GM10248 (cell line): ENCODE measurements at regions not wholly inside any gene's neighbourhood (a gene's known extent, or its start where the extent isn't known, plus 50 kb on each side); places are given as distances from the start of the nearest gene placed in this dataset.

Source experiments
- CTCF ChIA-PET: fragments of 300-600 bp; sonication (Branson Sonifier 250); formaldehyde crosslinking; extraction: SDS; loops from one replicate; lab custom pipeline; 2021; ENCODE audit warnings: antibody characterized with exemption; lab: Yijun Ruan, JAX
- POLR2A ChIA-PET: fragments of 350-650 bp; sonication (Branson Sonifier 250); formaldehyde crosslinking; extraction: SDS; loops from one replicate; lab custom pipeline; 2020; ENCODE audit warnings: antibody characterized with exemption; lab: Yijun Ruan, JAX
- DNase-seq: peaks from one replicate; pipeline ENCODE4 v3.0.0; 2012; ENCODE audit errors: extremely low spot score
- TF ChIP-seq, protein P1 (sequence below): IDR thresholded peaks from 2 replicates; pipeline ENCODE4 v1.5.1; 2012; ENCODE audit warnings: mild to moderate bottlenecking, low read depth; ENCODE audit errors: extremely low read depth, missing control alignments, control extremely low read depth

DNA sequence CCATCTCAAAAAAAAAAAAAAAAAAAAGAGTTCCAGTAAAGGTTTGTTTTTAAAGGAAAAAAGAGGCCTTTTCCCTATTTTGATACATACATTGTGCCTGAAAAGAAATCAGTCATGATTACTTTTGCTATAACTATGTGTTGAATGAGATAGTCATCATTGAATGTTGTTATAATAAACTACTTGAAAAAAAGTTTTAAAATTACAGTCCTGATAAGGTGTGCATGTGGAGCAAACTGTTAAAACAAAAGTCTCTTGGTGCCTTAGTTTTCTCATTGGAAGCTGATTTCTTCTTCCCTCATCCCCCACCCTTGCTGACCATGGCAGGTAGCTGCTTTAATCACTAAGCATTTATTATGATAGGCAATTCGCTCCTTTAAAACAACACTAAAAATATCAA is 172.3 kb upstream of the TBCA start:
- ChIA-PET POLR2A (no interaction called here), CTCF (interaction anchor here (1.7 to 2.8 kb wide), 2 partner anchors 9 to 10 kb away, joined by 5 to 13 read pairs; no protein-coding TSS in a partner anchor)
- DNase-seq, result no peak
- TF ChIP-seq, protein P1, sequence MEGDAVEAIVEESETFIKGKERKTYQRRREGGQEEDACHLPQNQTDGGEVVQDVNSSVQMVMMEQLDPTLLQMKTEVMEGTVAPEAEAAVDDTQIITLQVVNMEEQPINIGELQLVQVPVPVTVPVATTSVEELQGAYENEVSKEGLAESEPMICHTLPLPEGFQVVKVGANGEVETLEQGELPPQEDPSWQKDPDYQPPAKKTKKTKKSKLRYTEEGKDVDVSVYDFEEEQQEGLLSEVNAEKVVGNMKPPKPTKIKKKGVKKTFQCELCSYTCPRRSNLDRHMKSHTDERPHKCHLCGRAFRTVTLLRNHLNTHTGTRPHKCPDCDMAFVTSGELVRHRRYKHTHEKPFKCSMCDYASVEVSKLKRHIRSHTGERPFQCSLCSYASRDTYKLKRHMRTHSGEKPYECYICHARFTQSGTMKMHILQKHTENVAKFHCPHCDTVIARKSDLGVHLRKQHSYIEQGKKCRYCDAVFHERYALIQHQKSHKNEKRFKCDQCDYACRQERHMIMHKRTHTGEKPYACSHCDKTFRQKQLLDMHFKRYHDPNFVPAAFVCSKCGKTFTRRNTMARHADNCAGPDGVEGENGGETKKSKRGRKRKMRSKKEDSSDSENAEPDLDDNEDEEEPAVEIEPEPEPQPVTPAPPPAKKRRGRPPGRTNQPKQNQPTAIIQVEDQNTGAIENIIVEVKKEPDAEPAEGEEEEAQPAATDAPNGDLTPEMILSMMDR, result no peak

DNA sequence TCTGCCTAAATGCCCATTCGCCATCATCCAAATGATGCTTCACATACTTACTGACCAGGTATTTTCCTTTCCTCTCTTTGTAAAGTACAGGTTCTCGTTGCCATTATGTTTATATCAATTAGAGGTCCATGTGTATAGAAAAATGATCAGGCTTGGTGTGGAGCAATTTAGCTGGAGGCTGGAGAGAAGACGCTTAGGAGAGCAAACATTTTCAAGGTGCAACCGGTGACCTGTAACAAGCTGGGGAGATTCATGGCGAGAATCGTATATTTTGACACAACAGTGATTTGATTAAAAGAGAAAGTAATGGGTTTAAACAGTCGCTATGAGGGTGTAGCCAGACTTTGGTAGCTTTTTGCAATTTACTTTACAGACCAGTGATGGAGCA is 170.9 kb upstream of the TBCA start:
- TF ChIP-seq, protein P1, result no peak
- no peak for DNase-seq
- ChIA-PET POLR2A (no interaction called here), CTCF (interaction anchor here (1.8 kb wide), 1 partner anchor 11 kb away, joined by 4 read pairs; no protein-coding TSS in a partner anchor)

DNA sequence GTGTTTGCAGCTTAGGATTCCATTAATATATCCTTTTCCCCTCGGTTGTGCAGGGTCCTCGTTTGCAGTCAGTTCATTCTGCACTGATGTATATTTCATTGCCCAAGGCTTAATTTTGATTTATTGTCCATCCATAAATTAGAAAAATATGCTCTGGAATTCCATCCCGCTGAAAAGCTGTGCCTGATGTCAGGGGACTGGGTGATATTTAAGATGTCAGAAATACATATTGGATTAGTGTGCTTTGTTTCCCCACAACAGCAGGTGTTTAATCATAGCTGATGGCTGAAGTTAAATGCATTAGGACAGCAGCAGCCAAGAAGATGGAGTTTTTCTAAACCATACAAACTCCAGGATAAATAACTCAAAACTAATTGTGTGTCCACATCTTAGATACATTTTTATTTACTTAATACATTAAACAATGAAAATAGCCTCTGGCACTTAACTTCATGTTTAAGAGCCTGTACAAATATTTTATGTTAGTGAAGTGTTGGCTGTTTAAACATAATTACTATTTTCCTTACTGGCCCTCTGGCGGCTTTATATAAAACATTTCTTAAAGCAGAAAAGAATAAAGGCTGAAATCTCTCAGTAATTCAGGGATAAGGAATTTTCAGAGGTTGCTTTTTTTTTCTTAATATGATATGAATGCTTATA is 170.4 kb upstream of the TBCA start:
- POLR2A ChIA-PET, result no interaction called here
- TF ChIP-seq, protein P1, result no peak
- CTCF ChIA-PET, result interaction anchor here (1.8 kb wide), 1 partner anchor 10 kb away, joined by 4 read pairs; no protein-coding TSS in a partner anchor
- no peak for DNase-seq

DNA sequence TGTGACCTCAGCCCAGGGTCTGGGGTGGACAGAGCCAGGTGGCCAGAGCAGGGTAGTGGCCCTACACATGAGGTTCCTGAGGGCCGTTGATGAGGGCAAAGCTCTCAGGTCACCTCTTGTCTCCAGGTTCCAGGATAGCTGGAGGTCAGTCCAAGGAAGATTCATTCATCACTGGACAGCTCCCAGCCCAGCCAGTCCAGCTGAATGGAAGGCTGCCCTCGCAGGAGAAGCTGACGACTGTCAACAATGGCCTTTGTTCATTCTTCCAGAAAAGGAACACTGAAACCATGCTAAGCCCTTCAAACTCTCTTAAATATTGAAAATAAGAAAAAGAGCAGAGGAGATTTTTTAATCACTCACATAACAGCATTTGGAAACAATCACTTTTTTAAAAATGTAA is 169.7 kb upstream of the TBCA start:
- TF ChIP-seq, protein P1, result no peak
- CTCF ChIA-PET, result interaction anchor here (1.8 kb wide), 1 partner anchor 10 kb away, joined by 4 read pairs; no protein-coding TSS in a partner anchor
- POLR2A ChIA-PET, result no interaction called here
- DNase-seq, result no peak

DNA sequence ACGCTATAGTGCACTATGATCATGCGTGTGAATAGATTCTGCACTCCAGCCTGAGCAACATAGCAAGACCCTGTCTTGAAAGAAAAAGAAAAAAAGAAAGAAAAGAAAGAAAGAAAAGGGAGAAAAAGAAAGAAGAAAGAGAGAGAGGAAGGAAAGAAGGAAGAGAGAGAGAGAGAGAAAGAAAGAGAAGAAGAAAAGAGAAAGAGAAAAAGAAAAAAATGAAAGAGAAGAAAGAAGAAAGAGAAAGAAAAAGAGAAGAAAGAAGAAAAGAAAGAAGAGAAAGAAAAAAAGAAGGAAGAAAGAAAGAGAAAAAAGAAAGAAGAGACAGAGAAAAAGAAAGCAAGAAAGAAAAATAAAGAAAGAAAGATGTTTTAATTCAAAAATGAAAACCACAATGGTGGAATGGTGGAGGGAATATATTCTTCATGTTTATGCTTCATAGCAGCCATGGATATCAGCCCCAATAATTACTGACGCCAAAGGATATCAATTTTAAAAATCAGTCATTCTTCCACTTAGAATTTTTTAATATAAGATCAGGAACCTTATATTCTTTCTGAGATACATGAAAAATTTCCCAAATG is 168.7 kb upstream of the TBCA start:
- ChIA-PET POLR2A (no interaction called here), CTCF (no interaction called here)
- no peak for DNase-seq
- TF ChIP-seq, protein P1, result no peak

DNA sequence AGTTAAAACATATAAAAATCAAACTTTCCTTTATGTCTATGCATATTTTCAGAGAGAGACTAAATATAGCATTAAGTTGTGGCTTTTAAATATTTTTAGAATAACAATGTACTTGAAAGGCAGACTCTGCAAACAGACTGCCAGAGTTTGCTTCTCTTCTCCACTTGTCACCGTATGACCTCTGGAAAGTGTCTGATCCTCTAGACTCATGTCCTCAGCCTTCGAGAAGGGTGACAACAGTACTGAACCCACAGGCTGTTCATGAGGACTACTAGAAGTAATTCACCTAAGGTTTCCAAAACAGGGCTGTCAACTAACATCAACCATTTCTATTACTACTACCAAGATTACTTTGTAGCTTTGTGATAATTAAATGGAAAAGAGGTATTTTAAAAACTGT is 167.7 kb upstream of the TBCA start:
- POLR2A ChIA-PET, result no interaction called here
- DNase-seq, result no peak
- CTCF ChIA-PET, result interaction anchor here (1.1 to 1.3 kb wide), 2 partner anchors 9 to 32 kb away, joined by 3 read pairs; no protein-coding TSS in a partner anchor
- TF ChIP-seq, protein P1, result no peak
